GM19467 (cell line): ENCODE measurements at regions not wholly inside any gene's neighbourhood (a gene's known extent, or its start where the extent isn't known, plus 50 kb on each side); places are given as distances from the start of the nearest gene placed in this dataset.
"Not testable (repeated sequence)": the region's sequence is repeated elsewhere in the genome, so short reads cannot be mapped to it uniquely, and the experiment has no call there.

Experiments
- ATAC-seq: cut with Tn5 transposase; IDR thresholded peaks from one replicate; pipeline ENCODE4 v1.9.1; 2021; ENCODE audit warnings: mild to moderate bottlenecking, moderate library complexity; ENCODE audit not compliant: unreplicated experiment

GRCh38 chr5:124007675-124008398 is 495.9 kb downstream of the CSNK1G3 start:
- no peak for ATAC-seq

DNA sequence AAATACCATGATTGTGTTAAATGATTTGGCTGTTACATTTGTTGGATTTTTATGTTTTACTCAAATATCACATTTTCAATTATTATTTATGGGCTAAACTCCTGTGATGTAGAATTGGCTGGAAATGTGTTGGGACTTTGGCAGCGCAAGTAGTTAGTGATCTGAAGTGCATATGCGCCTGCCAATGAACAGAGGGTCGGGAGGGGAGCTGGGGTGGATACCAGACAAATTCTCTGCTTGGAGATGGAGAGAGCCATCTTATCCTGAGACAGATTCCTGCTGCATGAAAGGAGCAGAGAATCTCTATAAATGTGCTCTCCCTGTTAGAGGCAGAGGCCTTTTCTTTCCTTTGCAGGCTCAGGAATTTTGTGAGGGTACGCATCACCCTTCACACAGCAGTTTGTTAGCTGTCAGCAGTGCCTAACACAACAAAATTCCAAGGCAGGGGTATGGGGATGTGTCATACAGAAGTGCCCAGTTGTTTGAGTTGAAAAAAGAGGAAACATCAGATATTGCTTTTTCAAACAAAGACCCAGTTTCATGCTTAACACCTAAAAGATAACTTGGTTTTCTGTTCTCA is 489.1 kb downstream of the CSNK1G3 start:
- no peak for ATAC-seq

- ATAC-seq, result no peak
These were observed 488.6 kb downstream of the CSNK1G3 start for GRCh38 chr5:124000538-124000937.

- ATAC-seq, result no peak
These were observed 485.7 kb downstream of the CSNK1G3 start for GRCh38 chr5:123997462-123998215.

DNA sequence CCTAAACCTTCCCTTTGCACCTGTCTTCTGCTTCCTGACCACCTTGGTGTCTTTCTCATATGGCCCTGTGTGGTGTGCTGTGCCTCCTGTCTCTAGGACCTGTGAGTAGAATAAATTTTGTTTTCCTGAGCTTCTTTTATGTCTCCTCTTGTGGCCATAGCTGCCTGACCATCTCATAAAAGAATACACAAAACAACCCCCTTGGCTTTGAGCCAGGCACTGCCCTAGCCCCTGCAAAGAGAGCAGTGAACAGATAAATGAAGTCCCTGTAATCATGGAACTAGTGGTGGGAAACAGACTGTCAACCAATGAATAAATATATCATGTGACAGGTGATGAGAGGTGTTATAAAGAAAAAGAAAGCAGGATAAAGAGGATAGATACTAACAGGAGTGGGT is 485.1 kb downstream of the CSNK1G3 start:
- ATAC-seq, result no peak

DNA sequence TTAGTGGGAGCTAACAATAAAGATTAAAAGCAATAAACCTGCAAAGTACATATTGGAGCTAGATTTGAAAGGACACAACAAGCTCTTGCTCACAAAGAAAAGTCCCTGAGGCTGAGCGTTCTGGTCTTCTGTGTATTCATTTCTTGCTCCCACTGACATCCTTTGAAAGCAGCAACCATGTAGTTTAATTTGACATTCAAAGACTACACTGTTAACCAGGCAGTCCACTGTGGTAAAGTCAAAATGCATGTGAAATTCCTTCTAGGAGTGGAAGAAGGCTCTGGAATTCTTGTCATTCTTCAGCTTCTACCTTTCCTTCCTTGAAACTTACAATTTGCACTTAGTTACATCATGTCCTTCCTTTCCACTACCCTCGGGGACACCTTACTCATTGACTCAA is 480.7 kb downstream of the CSNK1G3 start:
- no peak for ATAC-seq

DNA sequence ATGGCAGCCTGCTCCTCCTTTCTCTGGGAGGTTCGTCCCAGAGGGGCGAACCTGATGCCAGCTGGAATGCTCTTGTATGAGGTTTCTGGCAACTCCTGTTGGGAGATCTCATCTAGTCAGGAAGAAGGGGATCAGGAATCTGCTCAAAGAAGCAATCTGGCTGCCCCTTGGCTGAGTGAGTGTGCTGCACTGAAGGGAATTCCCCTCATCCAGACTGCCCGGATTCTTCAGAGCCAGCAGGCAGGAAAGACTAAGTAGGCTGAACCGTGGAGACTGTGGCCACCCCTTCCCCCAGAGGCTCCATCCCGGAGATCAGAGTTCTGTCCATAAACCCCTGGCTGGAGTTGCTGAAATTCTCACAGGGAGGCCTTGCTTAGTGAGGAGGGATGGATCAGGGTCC is 476.0 kb downstream of the CSNK1G3 start:
- no peak for ATAC-seq

GRCh38 chr5:123976379-123977033 is 464.5 kb downstream of the CSNK1G3 start:
- ATAC-seq, result no peak

- not testable (repeated sequence) for ATAC-seq
These were observed 463.5 kb downstream of the CSNK1G3 start for GRCh38 chr5:123975521-123975920.

DNA sequence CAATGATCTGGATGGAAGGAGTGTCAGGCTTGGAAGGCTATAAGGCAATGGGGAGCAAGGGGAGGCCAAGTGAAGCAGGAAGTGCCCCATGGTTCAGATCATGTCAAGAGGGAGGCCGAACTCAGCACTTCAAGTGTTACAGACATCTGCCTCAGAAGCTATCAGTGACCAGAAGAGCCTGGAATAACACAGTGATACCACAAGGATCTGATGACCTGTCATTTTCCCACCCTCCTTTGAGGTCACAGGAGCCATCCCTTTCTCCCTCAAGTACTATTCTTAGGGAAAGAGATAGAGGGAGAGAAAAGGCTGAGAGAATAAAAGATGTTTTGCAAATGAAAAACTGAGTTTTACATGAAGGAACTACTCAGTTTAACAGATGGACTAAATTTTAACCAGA is 454.8 kb downstream of the CSNK1G3 start:
- no peak for ATAC-seq

- ATAC-seq, result no peak
These were observed 453.6 kb downstream of the CSNK1G3 start for GRCh38 chr5:123965626-123966025.

- no peak for ATAC-seq
These were observed 452.9 kb downstream of the CSNK1G3 start for GRCh38 chr5:123964884-123965283.

GRCh38 chr5:123960526-123960925 is 448.5 kb downstream of the CSNK1G3 start:
- no peak for ATAC-seq

- no peak for ATAC-seq
These were observed 439.6 kb downstream of the CSNK1G3 start for GRCh38 chr5:123951582-123951977.

- no peak for ATAC-seq
These were observed 439.0 kb downstream of the CSNK1G3 start for GRCh38 chr5:123950701-123951581.

GRCh38 chr5:123949807-123950340 is 437.9 kb downstream of the CSNK1G3 start:
- no peak for ATAC-seq

DNA sequence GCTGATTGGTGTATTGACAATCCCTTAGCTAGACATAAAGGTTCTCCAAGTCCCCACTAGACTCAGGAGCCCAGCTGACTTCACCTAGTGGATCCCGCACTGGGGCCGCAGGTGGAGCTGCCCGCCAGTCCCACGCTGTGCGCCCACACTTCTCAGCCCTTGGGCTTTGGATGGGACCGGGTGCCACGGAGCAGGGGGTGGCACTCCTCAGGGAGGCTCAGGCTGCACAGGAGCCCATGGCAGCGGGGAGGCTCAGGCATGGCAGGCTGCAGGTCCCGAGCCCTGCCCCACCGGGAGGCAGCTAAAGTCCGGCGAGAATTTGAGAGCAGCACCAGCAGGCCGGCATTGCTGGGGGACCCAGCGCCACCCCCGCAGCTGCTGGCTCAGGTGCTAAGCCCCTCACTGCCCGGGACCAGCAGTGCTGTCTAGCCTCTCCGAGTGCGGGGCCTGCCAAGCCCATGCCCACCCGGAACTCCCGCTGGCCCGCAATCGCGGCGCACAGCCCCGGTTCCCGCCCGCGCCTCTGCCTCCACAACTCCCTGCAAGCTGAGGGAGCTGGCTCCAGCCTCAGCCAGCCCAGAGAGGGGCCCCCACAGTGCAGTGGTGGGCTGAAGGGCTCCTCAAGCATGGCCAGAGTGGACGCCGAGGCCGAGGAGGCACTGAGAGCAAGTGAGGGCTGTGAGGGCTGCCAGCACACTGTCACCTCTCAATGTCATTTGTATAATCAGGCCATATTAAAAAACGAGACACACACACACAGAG is 437.2 kb downstream of the CSNK1G3 start:
- no peak for ATAC-seq

DNA sequence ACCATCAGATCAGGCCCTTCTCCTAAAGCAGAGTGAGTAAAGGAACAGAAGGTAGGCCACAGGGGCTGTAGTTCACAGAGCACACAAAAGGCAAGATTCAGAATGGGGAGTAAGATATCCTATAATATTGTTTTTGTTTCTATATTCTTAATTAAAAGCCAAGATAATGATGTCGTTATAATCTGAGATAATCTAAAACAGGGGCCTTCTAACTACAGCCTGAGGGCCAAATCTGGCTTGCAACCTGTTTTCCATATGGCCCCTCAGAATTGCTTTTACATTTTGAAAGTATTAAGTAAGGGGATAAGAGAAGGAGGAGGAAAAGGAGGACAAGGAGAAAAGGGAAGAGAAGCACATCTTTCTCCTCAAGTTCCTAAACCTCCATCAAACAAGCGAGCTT is 435.8 kb downstream of the CSNK1G3 start:
- ATAC-seq, result no peak

- no peak for ATAC-seq
These were observed 433.6 kb downstream of the CSNK1G3 start for GRCh38 chr5:123945548-123945947.

GRCh38 chr5:123943151-123943550 is 431.2 kb downstream of the CSNK1G3 start:
- ATAC-seq, result no peak
